ENCODE measurements at regions not wholly inside any gene's neighbourhood (a gene's known extent, or its start where the extent isn't known, plus 50 kb on each side); places are given as distances from the start of the nearest gene placed in this dataset.

DNA sequence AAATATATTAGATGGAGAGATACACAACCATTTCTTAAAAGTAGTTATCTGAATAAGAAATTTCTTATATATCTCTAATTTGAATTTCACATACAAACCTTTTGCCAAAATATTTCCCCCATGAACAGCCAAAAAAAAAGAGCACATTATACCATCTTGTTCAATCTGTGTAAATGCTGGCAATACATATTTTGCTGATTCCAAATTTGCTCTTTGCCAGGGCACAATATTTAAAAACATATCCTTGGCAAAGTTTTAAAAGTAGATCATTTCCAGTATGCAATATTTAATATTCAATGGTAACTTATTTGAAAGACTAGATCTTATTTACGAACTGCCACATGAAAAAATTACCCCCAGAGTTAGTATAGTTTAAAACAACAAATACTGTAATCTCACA, 204.2 kb downstream of the CBLN2 start:
- no peak for DNase-seq
- no peak for TF ChIP-seq EZH2 (IDR thresholded peaks at IDR 0.05; ENCODE audit: borderline replicate concordance, low read depth, low read length, severe bottlenecking)
- TF ChIP-seq, protein P1, sequence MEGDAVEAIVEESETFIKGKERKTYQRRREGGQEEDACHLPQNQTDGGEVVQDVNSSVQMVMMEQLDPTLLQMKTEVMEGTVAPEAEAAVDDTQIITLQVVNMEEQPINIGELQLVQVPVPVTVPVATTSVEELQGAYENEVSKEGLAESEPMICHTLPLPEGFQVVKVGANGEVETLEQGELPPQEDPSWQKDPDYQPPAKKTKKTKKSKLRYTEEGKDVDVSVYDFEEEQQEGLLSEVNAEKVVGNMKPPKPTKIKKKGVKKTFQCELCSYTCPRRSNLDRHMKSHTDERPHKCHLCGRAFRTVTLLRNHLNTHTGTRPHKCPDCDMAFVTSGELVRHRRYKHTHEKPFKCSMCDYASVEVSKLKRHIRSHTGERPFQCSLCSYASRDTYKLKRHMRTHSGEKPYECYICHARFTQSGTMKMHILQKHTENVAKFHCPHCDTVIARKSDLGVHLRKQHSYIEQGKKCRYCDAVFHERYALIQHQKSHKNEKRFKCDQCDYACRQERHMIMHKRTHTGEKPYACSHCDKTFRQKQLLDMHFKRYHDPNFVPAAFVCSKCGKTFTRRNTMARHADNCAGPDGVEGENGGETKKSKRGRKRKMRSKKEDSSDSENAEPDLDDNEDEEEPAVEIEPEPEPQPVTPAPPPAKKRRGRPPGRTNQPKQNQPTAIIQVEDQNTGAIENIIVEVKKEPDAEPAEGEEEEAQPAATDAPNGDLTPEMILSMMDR (IDR thresholded peaks at IDR 0.05; ENCODE audit: borderline replicate concordance, extremely low read depth, low read length, poor library complexity, severe bottlenecking): no peak
- H3K27ac ChIP-seq (ENCODE audit: low read length): no peak overlapping the region
- no peaks in the 10 kb centered on the region for H3K4me1 ChIP-seq (ENCODE audit: insufficient read depth, low read length)
- H3K4me2 ChIP-seq (ENCODE audit: insufficient read depth, low read length): no peak overlapping the region
- no peaks in the 10 kb centered on the region for H4K20me1 ChIP-seq (ENCODE audit: insufficient read depth, low read length)
- H3K9ac ChIP-seq (ENCODE audit: low read depth, low read length): no peak overlapping the region
- no peaks in the 10 kb centered on the region for H3K9me3 ChIP-seq (ENCODE audit: insufficient read depth, low read length, severe bottlenecking)
- H3K27me3 ChIP-seq (ENCODE audit: insufficient read depth, low read length, poor library complexity): no peaks in the 10 kb centered on the region
- H3K4me3 ChIP-seq (ENCODE audit: low read depth in 1 of 2, low read length in 2 of 2): no peak overlapping the region
- ATAC-seq (ENCODE audit: insufficient read depth, low read depth): no peak
- no peaks in the 10 kb centered on the region for H3K36me3 ChIP-seq (ENCODE audit: insufficient read depth, low read length)
- H3K79me2 ChIP-seq (ENCODE audit: insufficient read depth, low read length): no peaks in the 10 kb centered on the region
- no peak overlapping the region for H2AFZ ChIP-seq (ENCODE audit: low read depth, low read length)

DNA sequence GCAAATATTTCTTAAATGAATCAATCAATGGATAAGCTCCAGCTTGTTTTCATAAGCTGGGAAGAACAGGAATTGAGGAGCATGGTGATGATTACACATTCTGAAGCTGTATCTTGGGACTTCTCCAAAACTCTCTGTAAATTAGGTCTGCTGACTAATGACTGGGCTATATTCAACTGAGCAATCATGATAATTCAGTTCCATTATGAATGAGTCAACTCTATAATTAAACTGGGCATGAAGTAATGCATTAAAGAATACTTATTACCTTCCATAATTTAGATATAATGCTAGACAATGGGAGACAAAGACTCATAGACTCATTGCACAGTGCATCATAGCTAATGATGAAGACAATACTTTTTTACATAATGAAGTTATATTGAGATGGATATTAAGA, 207.4 kb downstream of the CBLN2 start:
- ATAC-seq (ENCODE audit: insufficient read depth, low read depth): no peak
- no peak for DNase-seq
- Histone ChIP-seq H3K36me3 (ENCODE audit: insufficient read depth, low read length) (no peaks in the 10 kb centered on the region), H3K79me2 (ENCODE audit: insufficient read depth, low read length) (no peaks in the 10 kb centered on the region), H3K4me2 (ENCODE audit: insufficient read depth, low read length) (no peak overlapping the region), H3K9me3 (ENCODE audit: insufficient read depth, low read length, severe bottlenecking) (no peaks in the 10 kb centered on the region), H2AFZ (ENCODE audit: low read depth, low read length) (no peak overlapping the region), H3K27ac (ENCODE audit: low read length) (no peak overlapping the region), H3K27me3 (ENCODE audit: insufficient read depth, low read length, poor library complexity) (no peaks in the 10 kb centered on the region), H3K4me1 (ENCODE audit: insufficient read depth, low read length) (no peaks in the 10 kb centered on the region), H4K20me1 (ENCODE audit: insufficient read depth, low read length) (no peaks in the 10 kb centered on the region), H3K4me3 (ENCODE audit: low read depth in 1 of 2, low read length in 2 of 2) (no peak overlapping the region), H3K9ac (ENCODE audit: low read depth, low read length) (no peak overlapping the region)
- TF ChIP-seq, protein P1 (IDR thresholded peaks at IDR 0.05; ENCODE audit: borderline replicate concordance, extremely low read depth, low read length, poor library complexity, severe bottlenecking): no peak
- TF ChIP-seq EZH2 (IDR thresholded peaks at IDR 0.05; ENCODE audit: borderline replicate concordance, low read depth, low read length, severe bottlenecking): no peak

DNA sequence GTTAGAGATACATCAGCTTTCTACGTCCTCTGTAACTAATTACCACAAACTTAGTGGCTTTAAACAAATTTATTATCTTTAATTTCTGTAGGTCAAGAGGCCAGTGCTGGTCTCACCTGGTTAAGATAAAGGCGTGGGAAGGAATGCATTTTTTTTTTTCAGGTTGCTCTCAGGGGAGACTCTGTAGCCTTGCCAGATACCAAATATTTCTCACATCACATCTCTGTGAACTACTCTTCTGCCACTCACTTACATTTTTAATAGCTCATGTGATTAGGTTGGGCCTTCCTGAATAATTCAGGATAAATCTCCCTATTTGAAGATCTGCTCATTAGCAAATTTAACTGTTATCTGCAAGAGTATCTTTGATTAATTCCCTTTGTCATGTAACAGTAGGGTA, 214.6 kb downstream of the CBLN2 start:
- Histone ChIP-seq H3K9me3 (ENCODE audit: insufficient read depth, low read length, severe bottlenecking) (no peaks in the 10 kb centered on the region), H3K27me3 (ENCODE audit: insufficient read depth, low read length, poor library complexity) (no peaks in the 10 kb centered on the region), H3K79me2 (ENCODE audit: insufficient read depth, low read length) (no peaks in the 10 kb centered on the region), H2AFZ (ENCODE audit: low read depth, low read length) (no peak overlapping the region), H3K27ac (ENCODE audit: low read length) (no peak overlapping the region), H3K36me3 (ENCODE audit: insufficient read depth, low read length) (no peaks in the 10 kb centered on the region), H3K4me1 (ENCODE audit: insufficient read depth, low read length) (no peaks in the 10 kb centered on the region), H4K20me1 (ENCODE audit: insufficient read depth, low read length) (no peaks in the 10 kb centered on the region), H3K4me2 (ENCODE audit: insufficient read depth, low read length) (no peak overlapping the region), H3K4me3 (ENCODE audit: low read depth in 1 of 2, low read length in 2 of 2) (no peak overlapping the region), H3K9ac (ENCODE audit: low read depth, low read length) (no peak overlapping the region)
- ATAC-seq (ENCODE audit: insufficient read depth, low read depth): no peak
- DNase-seq: no peak
- TF ChIP-seq, protein P1 (IDR thresholded peaks at IDR 0.05; ENCODE audit: borderline replicate concordance, extremely low read depth, low read length, poor library complexity, severe bottlenecking): no peak
- TF ChIP-seq EZH2 (IDR thresholded peaks at IDR 0.05; ENCODE audit: borderline replicate concordance, low read depth, low read length, severe bottlenecking): no peak

DNA sequence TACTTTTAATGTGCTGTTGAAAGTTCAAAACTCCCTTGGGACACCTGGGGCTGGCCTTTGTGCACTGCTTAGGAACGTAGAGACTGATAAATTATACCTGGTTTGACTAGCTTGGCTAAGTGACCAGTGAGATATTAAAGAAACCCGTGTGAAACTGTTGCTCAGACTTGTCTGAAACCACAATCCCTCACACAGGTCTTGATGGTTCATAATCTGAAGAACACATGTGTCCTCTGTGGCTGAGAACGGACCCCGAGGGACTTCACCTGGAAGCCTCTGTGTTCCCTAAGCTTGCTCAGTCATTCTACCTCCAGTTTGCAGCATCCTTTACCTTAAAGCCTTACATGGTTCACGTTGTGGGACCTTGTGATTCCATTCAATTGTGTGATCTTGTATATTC, 218.8 kb downstream of the CBLN2 start:
- no peak overlapping the region for H3K27ac ChIP-seq (ENCODE audit: low read length)
- H4K20me1 ChIP-seq (ENCODE audit: insufficient read depth, low read length): no peaks in the 10 kb centered on the region
- H3K9me3 ChIP-seq (ENCODE audit: insufficient read depth, low read length, severe bottlenecking): no peaks in the 10 kb centered on the region
- no peaks in the 10 kb centered on the region for H3K27me3 ChIP-seq (ENCODE audit: insufficient read depth, low read length, poor library complexity)
- no peaks in the 10 kb centered on the region for H3K4me1 ChIP-seq (ENCODE audit: insufficient read depth, low read length)
- TF ChIP-seq, protein P1 (IDR thresholded peaks at IDR 0.05; ENCODE audit: borderline replicate concordance, extremely low read depth, low read length, poor library complexity, severe bottlenecking): no peak
- no peak for TF ChIP-seq EZH2 (IDR thresholded peaks at IDR 0.05; ENCODE audit: borderline replicate concordance, low read depth, low read length, severe bottlenecking)
- H2AFZ ChIP-seq (ENCODE audit: low read depth, low read length): no peak overlapping the region
- no peak for ATAC-seq (ENCODE audit: insufficient read depth, low read depth)
- H3K4me2 ChIP-seq (ENCODE audit: insufficient read depth, low read length): no peak overlapping the region
- H3K4me3 ChIP-seq (ENCODE audit: low read depth in 1 of 2, low read length in 2 of 2): no peak overlapping the region
- no peaks in the 10 kb centered on the region for H3K36me3 ChIP-seq (ENCODE audit: insufficient read depth, low read length)
- H3K9ac ChIP-seq (ENCODE audit: low read depth, low read length): no peak overlapping the region
- no peaks in the 10 kb centered on the region for H3K79me2 ChIP-seq (ENCODE audit: insufficient read depth, low read length)
- no peak for DNase-seq
